ENCODE measurements at regions not wholly inside any gene's neighbourhood (a gene's known extent, or its start where the extent isn't known, plus 50 kb on each side); places are given as distances from the start of the nearest gene placed in this dataset.

DNA sequence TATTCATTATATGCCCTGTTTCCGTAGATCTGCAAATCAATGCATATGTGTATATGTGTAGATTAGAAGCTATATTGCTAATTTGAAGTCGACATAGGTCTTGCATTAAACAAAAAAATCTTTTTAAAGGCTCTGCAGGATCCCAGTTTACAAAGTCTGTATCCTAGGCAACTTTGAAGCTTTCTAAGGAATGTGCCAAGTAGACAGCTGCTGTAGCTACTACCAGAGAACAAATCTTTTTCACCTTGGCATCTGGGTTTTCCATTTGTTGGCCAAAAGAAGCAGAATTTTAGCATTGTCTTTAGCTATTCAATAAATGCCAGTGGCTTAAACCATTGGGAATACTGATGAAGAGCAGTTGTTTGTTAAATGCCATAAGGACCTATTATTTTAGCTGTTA, 88.0 kb downstream of the NAA11 start:
- Histone ChIP-seq H3K4me3 (no peak overlapping the region), H3K36me3 (ENCODE audit: control insufficient read depth, insufficient read depth, low read length) (peaks cover 7% of the 10 kb centered on the region; the same call in 1 of the 3 replicates), H4K20me1 (replicated peaks; ENCODE audit: control insufficient read depth, insufficient read depth, low read length) (no peaks in the 10 kb centered on the region), H3K4me1 (replicated peaks in 1 of 2; ENCODE audit: control insufficient read depth in 2 of 2, insufficient read depth in 2 of 2, low read length in 2 of 2) (no peaks in the 10 kb centered on the region; a peak in 1 of 5 replicates), H3K9me3 (replicated peaks; ENCODE audit: control insufficient read depth, insufficient read depth, low read depth, low read length) (peaks cover 5% of the 10 kb centered on the region), H3K4me2 (ENCODE audit: insufficient read depth, low read length) (no peak overlapping the region), H3K27me3 (ENCODE audit: control insufficient read depth in 2 of 2, insufficient read depth in 2 of 2, low read length in 2 of 2) (no peaks in the 10 kb centered on the region), H2AFZ (ENCODE audit: low read depth, low read length) (no peak overlapping the region), H3K9me1 (ENCODE audit: control insufficient read depth, insufficient read depth, low read length) (no peaks in the 10 kb centered on the region), H3K27ac (ENCODE audit: extremely low read depth, low read depth, low read length) (no peak overlapping the region), H3K9ac (ENCODE audit: insufficient read depth in 1 of 2, low read depth in 2 of 2, low read length in 2 of 2) (no peak overlapping the region), H3K79me2 (ENCODE audit: control insufficient read depth, insufficient read depth, low read length) (peaks cover 3% of the 10 kb centered on the region; the same call in 2 of the 3 replicates)
- FAIRE-seq (no peak), ATAC-seq (no peak), DNase-seq (ENCODE audit: extremely low read depth in 1 of 4, low spot score in 3 of 4) (no peak)
- TF ChIP-seq, protein P1, sequence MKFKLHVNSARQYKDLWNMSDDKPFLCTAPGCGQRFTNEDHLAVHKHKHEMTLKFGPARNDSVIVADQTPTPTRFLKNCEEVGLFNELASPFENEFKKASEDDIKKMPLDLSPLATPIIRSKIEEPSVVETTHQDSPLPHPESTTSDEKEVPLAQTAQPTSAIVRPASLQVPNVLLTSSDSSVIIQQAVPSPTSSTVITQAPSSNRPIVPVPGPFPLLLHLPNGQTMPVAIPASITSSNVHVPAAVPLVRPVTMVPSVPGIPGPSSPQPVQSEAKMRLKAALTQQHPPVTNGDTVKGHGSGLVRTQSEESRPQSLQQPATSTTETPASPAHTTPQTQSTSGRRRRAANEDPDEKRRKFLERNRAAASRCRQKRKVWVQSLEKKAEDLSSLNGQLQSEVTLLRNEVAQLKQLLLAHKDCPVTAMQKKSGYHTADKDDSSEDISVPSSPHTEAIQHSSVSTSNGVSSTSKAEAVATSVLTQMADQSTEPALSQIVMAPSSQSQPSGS (CRISPR knock-in tag; IDR thresholded peaks at IDR 0.05), result no peak
- TF ChIP-seq, protein P2, sequence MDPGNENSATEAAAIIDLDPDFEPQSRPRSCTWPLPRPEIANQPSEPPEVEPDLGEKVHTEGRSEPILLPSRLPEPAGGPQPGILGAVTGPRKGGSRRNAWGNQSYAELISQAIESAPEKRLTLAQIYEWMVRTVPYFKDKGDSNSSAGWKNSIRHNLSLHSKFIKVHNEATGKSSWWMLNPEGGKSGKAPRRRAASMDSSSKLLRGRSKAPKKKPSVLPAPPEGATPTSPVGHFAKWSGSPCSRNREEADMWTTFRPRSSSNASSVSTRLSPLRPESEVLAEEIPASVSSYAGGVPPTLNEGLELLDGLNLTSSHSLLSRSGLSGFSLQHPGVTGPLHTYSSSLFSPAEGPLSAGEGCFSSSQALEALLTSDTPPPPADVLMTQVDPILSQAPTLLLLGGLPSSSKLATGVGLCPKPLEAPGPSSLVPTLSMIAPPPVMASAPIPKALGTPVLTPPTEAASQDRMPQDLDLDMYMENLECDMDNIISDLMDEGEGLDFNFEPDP (CRISPR knock-in tag; IDR thresholded peaks at IDR 0.05), result no peak
- 25% methylated on average over 2 of the region's 2 CpGs for WGBS (ENCODE audit: insufficient coverage, low coverage, missing lambda C conversion rate)
- ChIA-PET POLR2A (no interaction called here), CTCF (ENCODE audit: low intra/inter-chr PET ratio) (no interaction called here)
- in situ Hi-C loops (cut with MboI) (no loop called here), intact Hi-C loops (cut with micrococcal nuclease) (no loop called here)
- no TSS peak for BruUV-seq (replicated peaks)

DNA sequence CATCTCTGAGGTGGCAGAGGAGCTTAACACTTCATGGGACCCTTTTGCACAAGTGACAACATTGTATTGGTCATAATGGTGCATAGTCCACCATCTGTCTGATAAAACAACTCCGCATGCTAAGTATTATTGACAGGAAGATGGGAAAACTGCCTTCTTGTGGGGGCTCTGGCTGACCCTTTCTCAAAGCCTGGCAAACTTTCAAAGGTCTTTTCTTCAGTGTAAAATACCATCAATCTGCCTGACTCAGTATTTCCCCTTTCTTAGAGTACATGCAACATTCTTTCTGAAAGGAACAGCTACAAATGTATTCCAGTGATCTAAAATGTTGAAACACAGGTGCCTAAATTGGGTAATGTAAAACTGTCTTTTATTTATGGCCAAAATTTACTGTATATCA, 89.1 kb downstream of the NAA11 start:
- FAIRE-seq (no peak), DNase-seq (ENCODE audit: extremely low read depth in 1 of 4, low spot score in 3 of 4) (no peak), ATAC-seq (no peak)
- Histone ChIP-seq H3K4me1 (replicated peaks in 1 of 2; ENCODE audit: control insufficient read depth in 2 of 2, insufficient read depth in 2 of 2, low read length in 2 of 2) (peaks cover 0 to 5% of the 10 kb centered on the region in 2 experiments; a peak in 1 of 5 replicates), H2AFZ (ENCODE audit: low read depth, low read length) (no peak overlapping the region), H3K27me3 (ENCODE audit: control insufficient read depth in 2 of 2, insufficient read depth in 2 of 2, low read length in 2 of 2) (no peaks in the 10 kb centered on the region), H3K36me3 (ENCODE audit: control insufficient read depth, insufficient read depth, low read length) (peaks cover 7% of the 10 kb centered on the region; the same call in 1 of the 3 replicates), H4K20me1 (replicated peaks; ENCODE audit: control insufficient read depth, insufficient read depth, low read length) (no peaks in the 10 kb centered on the region), H3K27ac (ENCODE audit: extremely low read depth, low read depth, low read length) (no peak overlapping the region), H3K9ac (ENCODE audit: insufficient read depth in 1 of 2, low read depth in 2 of 2, low read length in 2 of 2) (no peak overlapping the region), H3K79me2 (ENCODE audit: control insufficient read depth, insufficient read depth, low read length) (peaks cover 6% of the 10 kb centered on the region; the same call in 2 of the 3 replicates), H3K9me3 (replicated peaks; ENCODE audit: control insufficient read depth, insufficient read depth, low read depth, low read length) (peaks cover 5% of the 10 kb centered on the region), H3K4me2 (ENCODE audit: insufficient read depth, low read length) (no peak overlapping the region), H3K9me1 (ENCODE audit: control insufficient read depth, insufficient read depth, low read length) (no peaks in the 10 kb centered on the region), H3K4me3 (no peak overlapping the region)
- ChIA-PET CTCF (ENCODE audit: low intra/inter-chr PET ratio) (no interaction called here), POLR2A (no interaction called here)
- intact Hi-C loops (cut with micrococcal nuclease), result no loop called here
- no peak for TF ChIP-seq ESRRB (CRISPR knock-in tag; IDR thresholded peaks at IDR 0.05; ENCODE audit: borderline replicate concordance)
- TF ChIP-seq, protein P3, sequence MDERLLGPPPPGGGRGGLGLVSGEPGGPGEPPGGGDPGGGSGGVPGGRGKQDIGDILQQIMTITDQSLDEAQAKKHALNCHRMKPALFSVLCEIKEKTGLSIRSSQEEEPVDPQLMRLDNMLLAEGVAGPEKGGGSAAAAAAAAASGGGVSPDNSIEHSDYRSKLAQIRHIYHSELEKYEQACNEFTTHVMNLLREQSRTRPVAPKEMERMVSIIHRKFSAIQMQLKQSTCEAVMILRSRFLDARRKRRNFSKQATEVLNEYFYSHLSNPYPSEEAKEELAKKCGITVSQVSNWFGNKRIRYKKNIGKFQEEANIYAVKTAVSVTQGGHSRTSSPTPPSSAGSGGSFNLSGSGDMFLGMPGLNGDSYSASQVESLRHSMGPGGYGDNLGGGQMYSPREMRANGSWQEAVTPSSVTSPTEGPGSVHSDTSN (CRISPR knock-in tag; IDR thresholded peaks at IDR 0.05; ENCODE audit: low read depth), result no peak
- TF ChIP-seq, protein P3 (tag; conservative IDR thresholded peaks at IDR 0.05; ENCODE audit: low read depth), result no peak
- no peak for TF ChIP-seq TRIM24 (IDR thresholded peaks at IDR 0.05)
- no peak for TF ChIP-seq FOS (IDR thresholded peaks at IDR 0.05; ENCODE audit: extremely low read depth, insufficient read length)
- no peak for TF ChIP-seq KLF16 (IDR thresholded peaks at IDR 0.05)
- no peak for TF ChIP-seq ZNF324 (CRISPR knock-in tag; IDR thresholded peaks at IDR 0.05)
- 86% methylated on average over 1 of the region's 1 CpG for WGBS (ENCODE audit: insufficient coverage, low coverage, missing lambda C conversion rate)
- BruUV-seq (replicated peaks), result no TSS peak
- in situ Hi-C loops (cut with MboI), result no loop called here

Data from K562 (cell line).